Kidney capillary endothelial cell (primary cell): ENCODE measurements at regions not wholly inside any gene's neighbourhood (a gene's known extent, or its start where the extent isn't known, plus 50 kb on each side); places are given as distances from the start of the nearest gene placed in this dataset.
"Not testable (repeated sequence)": the region's sequence is repeated elsewhere in the genome, so short reads cannot be mapped to it uniquely, and the experiment has no call there.

ENCODE experiments used
- DNase-seq: peaks from one replicate; pipeline ENCODE4 v3.0.0-alpha.2; 2018; ENCODE audit warnings: low spot score

DNA sequence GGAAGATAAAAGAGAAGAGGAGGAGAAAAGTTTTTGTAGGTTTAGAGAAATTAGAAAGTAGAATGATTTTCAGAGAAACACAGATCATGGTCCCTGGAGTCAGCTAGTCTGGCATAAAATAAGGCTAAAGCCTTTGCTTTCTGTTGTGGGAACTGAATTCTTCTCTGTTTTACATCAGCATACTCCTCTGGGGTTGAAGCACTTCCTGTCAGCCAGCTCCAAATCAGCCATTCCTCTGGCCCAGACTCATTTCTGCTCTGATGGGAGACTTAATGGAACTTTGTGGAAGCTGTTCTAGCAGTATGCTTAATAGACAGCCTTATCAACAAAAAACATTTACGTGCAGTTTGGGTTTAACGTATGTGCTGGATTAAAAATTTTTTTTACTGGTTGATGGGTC is 143.2 kb downstream of the HMHB1 start:
- DNase-seq, result no peak

DNA sequence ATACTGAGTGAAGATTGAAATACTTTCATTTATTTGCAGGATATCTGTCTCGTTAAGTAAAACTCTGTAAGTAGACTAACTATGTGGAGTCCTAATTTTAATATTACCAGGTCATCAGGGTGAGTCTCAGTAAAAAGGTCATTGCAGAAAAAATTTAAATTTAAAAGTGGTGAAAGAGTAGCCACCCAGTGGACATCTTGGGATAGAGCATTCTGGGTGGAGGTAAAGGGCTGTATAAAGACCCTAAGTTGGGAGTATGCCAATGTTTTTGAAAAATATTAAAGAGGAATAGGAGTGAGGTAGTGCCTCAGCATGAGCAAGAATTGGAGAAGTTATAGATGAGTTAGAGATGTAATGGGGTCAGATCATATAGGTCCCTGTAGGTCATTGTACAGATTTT is 145.5 kb downstream of the HMHB1 start:
- no peak for DNase-seq

DNA sequence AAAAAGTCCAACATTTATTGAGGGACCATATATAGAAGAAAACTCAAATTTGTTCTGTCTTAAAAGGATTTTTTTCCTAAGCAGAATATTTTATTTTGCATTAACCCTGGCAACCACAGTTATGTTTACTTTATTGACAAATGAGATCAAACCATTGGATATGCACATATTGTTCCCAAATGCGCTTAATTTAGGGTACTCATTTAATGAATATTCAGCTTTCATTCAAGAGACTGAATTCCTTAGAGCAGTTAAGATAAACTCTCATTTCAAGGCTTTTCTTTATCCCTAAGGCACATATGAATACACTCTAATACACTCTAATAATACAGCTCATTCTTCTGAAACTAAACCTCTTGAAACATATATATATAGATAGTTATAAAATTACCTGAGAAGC is 150.2 kb downstream of the HMHB1 start:
- no peak for DNase-seq

DNA sequence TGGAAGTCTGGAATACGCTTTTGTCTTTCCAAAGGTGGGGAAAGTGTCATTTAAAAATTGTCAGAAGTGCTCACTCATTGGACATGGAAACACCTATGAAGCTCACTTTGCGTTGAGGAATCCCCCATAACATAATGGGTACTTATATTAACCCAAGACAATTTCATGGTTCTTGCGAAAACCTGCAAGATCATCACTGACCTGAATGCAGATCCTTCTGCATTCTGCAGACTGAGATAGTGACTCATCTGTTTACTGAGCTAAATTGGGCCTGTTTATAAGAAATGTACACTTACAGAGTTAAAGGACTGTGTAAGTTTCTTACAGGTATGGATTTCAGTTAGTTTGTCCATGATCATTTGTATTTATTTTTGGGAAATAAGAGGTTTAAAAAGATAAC is 153.0 kb downstream of the HMHB1 start:
- no peak for DNase-seq

DNA sequence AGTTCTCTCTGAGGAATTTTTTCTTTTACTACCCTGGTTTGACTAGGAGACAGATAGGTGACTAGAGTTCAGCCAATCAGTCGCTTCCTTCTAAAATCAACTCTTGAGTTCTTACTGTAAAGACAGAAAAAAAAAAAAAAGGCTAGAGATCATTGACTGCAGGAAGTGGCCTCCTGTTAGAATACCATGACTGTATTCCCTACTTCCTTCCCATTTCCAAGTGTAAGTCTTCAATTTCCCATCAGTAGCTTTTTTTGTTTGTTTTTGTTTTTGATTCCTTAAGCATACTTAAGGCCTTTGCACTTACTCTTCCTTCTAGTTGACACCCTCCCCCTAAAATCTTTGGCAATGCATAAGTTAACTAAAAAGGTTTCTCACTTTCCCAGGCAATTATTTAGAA is 154.3 kb downstream of the HMHB1 start:
- no peak for DNase-seq

DNA sequence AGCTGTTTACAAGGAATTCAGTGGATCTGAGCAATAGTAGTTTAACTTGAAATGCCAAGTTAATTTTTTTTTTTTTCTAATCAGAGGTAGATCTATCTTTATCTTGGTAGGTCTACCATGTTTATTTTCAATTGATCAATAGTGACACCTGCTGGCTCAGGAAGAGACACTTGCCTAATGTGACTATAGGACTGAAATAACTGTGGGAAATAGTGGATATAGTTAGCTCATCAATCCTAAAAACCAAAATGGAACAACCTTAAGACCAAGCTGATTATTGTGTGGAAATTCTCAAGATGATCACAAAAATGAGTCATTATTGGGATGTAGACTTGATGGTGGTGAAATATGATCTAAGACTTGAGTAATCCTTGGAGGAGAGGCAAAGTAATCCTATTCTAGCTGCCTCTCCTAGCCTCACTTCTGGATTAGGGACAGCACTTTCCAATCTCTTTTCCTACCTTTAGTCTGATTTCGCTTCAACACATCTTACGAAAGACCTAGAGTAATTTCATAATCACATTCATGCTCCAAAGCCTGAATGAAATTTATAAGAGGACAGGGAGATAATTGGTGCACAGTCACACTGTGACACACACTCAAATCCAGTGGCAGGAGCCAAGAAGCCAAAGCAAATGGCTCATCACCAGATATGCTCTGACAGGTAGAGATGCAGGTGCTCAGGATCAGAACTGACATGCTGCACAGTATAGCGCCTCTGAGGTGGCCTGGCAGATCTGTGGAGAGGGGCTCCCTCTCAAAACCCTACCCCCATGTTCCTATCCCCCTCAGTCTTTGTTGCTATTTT is 156.3 kb downstream of the HMHB1 start:
- DNase-seq, result no peak

DNA sequence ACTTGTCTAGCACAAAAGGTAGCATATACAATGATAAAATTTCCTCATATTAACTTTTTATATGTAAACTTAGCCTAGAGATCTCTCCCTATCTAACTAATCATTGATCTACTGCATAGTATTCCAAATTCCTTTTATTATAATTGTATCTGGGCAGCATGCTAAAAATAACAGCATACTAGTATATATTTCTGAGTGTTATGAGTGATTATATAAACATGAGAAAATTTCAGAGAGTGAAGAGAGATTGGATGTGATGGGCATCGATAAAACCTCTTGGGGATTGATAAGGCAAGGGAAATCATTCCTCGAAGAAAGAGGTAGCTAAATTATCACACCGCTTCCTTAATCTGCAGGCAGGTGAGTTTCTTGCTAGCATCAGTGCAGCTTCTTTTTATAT is 158.2 kb downstream of the HMHB1 start:
- DNase-seq, result no peak

DNA sequence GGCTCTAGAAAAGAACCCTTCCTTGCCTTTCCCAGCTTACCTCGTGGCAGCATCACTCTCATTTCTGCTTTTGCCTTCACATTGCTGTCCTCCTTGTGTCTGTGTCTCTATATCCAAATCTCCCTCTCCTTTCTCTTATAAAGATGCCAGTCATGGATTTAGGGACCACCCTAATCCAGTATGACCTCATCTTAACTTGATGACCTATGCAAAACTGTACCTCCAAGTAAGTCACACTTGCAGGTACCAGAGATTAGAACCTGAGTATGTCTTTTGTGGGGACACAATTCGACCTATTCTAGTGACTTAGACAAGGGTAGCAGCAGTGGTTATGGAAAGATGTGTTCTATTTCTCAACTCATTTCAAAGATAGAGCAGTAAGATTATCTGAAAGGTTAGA is 160.1 kb downstream of the HMHB1 start:
- no peak for DNase-seq

DNA sequence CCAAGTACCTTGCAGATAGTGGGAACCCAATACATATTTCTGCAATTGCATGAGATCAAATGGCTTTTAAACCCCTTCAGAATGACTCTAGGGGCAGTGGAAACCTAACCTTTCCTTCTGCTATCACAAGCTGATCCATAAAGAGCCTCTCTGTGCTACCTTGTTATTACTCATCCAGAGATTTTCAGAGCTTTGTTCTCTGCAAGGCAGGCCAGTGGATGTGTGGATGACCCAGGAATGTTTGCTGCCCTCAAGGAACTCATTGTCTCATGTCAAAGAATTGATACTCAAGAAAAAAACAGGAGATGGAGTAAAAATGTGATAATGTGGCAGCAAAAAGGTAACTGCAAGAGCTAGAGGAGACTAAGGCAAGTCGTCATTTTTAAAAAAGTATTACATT is 164.1 kb downstream of the HMHB1 start:
- DNase-seq, result no peak

DNA sequence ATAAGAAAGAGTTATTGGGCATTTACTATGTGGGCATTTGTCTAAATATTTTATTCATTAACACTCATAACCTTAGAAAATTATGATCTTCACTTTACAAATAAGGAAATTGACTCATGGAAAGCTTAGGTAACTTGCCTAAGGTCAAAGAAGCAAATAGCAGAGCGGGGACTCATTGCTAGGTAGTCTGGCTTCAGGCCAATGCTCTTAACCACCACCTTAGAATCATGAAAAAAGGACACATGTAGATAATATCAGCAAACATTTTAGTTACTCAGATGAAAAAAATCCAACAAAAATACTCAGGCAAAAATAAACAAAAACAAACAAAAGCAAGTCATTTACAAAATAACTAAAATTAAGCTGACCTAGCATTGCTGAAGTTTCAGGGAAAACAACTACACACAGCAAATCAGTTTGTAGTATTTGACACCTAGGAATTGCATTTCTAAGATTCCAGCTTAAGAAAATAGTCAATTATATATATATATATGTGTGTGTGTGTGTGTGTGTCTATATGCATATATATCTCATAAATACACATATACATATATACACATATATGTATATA is 166.0 kb downstream of the HMHB1 start:
- DNase-seq, result no peak

DNA sequence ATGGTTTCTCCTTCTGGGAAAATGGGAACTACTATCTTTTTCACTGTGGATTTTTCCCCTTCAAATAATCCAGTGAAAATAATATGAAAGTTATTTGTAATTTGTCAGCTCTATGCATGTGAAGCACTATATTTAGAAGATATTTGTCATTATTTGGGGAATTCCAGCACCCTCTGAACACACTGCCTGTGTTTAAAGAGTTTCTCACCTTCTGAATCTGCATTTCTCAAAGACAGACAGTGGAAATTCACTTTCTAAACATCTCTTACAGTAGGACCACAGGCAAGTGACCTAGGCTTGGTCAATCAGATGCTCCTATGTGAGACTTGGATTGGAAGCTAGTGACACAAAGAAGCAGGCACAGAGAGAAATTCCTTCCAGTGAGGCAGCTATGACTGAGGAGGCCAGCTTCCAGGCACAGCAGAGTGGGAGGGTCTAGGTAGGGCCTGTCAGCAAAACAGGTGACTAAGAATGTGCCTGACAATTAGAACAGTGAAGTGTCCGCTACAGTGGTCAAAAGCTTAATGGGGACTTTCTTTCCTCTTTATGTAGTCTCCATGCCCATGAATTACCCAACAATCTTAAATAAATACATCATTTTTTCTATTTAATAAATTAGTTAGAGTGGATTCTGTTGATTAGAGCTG is 167.2 kb downstream of the HMHB1 start:
- DNase-seq, result no peak

DNA sequence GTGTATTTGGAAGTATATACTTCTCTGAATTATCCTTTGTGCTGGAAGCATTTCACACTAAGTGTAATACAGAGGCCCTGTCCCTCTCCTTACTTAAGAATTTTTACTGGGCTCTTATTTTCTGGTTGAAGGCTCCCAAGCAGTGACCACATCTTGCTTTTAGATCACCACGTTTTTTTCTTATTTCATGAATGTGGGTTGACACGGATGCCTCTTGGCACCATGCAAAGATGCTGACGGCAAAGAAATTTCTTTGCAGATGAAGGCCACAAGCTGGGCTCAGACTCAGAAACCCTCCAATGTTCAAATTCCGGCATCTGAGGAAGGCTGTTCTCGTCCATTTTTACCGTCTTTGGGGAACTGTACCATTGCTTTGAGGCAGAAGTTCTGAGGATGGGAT is 168.5 kb downstream of the HMHB1 start:
- no peak for DNase-seq

DNA sequence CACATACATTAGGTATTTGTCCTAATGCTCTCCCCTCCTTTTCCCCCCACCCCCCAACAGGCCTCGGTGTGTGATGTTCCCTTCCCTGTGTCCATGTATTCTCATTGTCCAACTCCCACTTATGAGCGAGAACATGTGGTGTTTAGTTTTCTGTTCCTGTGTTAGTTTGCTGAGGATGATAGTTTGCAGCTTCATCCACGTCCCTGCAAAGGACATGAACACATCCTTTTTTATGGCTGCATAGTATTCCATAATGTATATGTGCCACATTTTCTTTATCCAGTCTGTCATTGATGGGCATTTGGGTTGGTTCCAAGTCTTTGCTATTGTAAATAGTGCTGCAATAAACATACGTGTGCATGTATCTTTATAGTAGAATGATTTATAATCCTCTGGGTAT is 171.0 kb downstream of the HMHB1 start:
- not testable (repeated sequence) for DNase-seq

DNA sequence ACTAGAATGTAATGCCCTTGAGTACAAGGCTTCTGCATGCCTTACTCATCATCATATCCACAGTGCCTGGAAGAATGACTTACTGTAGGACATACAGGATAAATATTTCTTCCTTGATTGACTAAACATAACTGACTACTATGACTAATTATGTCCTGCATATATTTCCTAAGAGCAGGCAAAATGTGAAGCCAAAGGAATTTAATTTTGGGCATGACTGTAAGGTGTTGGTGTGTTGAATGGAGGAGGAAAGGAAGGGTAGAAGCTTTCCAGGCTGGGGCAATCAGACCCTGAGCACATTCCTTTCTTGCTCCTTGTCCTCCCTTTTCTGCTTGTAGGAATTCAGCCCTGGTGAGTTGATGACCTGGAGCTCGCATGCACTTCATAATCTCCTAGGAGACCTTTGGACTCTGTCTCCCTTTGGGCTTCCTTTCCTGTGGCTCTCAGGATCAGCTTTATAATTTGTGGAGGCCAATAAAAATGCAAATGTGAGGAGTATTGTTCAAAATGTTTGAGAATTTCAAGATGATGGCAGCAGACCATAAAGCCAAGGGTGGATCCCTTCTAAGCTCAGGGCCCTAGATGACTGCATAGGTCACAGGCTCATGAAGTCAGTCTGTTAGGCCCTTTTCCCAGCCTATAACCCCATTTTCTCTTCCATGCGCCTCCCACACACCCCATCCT is 174.0 kb downstream of the HMHB1 start:
- peak; percentile 88 for DNase-seq

DNA sequence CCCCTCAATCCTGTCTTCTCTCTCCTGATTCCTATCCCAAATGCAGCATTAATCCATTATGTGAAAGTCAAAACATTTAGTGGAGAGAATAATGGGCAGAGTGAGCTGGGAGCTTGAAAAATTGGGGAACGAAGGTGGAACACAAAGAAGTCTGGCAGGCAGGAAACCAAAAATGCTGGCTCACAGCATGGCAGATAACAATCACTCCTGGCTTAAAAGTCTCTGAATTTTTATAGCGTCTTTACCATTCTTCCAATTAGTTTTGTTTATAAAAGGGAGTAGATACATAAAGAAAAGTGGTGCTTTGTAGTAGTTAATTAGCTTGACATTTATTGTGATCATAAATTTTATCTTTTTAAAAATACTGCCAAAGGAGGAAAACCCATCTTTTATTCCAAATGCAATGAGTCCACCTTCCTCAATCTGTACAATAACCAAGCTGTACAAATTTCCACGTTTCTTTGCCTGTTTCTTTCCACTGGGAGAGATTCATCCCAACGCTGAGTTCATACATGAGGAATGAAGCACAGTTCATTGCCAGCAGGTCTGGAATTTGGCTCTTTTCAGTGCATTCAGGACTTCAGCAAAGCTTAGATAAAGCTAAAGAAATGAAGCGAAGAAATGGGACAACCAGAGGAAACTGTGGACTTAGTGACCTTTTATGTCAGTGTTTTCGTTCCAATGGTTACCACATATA is 174.7 kb downstream of the HMHB1 start:
- no peak for DNase-seq

DNA sequence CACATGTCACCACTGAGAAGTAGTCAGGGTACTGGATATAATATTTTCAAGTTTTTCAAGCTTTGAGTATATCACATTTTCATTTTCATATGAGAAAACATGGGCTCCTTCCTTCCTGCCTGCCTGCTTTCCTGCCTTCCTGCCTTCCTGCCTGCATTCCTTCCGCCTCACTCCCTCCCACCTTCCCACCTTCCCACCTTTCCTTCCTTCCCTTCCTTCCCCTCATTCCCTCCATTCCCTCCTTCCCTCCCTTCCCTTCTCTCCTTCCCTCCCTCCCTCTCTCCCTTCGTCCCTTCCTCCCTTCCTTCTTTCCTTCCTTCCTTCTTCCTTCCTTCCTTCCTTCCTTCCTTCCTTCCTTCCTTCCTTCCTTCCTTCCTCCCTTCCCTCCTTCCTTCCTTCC is 175.3 kb downstream of the HMHB1 start:
- no peak for DNase-seq

DNA sequence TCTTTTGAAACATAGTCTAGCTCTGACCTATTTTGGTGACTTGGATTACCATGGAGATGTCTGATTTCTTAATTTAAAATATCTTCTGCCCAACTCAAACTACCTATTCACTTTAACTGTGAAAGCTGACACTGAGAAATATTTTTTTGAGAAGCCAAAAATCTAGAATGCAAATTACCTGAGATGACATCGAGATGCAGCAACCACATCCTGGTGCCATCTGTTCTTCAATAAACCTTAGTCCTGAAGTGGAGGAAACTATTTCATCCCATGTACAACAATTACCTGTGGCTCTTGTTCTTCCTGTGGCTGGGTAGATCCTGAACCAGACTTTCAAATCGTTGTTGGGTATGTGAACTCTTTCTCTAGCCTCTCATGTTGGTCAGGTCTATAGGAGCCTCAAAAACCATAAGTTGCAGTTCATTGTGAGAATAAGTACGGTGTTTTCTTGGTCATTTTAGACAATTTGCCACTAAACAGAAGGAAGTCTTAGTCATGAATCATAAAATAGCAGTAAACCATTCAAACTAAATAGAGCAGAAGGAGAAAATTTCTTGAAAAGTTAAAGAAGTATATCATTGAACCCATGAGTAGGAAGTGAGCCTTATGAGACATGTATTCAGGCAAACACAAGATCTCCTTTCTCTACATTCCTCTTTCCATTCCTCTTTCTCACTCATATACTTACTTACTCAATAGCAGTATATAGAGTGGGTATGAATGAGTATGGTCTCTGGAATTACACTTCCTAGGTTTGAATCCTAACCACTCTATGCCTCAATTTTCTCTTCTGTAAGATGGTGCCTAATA is 176.0 kb downstream of the HMHB1 start:
- DNase-seq, result no peak

DNA sequence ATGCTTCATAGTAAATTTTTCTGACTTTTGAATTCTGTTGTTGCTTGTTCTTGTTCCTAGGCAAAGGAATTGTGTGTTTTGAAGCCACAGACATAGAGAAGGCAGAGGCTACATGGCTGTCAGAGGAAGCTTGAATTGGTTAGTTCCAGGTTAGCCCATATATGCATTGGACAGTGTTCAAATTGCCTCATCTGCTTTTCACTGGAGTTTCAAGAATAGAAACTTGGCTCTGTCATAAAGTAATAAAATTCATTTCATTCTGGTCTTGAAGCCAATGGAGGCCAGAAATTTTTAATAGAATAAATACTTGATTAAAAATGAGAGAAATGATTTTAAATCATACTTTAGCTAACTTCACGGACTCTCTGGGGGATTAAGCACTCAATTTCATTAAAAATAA is 178.0 kb downstream of the YIPF5 start:
- no peak for DNase-seq

DNA sequence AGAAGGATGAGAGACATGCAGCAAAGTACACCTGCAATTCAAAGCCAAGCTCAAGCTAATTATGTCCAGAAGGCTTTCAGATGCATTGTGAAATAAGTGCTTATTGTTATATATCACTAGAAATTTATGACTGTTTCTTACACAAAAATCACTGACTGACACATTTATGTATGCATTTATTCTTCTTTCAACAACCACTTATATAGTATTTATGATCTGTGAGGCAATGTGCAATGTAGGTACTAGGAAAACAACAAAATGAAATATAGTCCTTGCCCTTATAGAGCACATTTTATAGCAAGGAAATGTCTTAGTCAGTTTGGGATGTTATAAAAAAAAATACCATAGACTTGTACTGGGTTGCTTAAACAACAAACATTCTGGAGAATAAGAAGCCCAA is 167.6 kb downstream of the YIPF5 start:
- no peak for DNase-seq

DNA sequence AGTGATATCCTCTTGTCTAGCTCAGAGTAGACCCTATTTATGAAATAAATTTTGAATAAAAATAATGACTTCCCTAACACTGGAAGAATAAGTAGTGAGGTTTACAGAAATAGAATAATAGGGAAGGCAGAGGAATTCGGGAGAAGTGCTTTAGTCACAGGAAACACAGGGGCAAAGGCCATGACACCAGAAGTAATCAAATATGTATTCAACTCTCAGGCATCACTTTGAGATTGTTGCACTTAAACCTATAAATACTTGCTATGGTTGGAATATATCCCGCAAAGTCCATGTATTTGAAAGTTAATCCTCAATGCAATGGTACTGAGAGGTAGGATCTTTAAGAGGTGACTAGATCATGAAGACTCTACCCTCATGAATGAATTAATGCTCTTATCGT is 166.8 kb downstream of the YIPF5 start:
- peak; percentile 16 for DNase-seq

DNA sequence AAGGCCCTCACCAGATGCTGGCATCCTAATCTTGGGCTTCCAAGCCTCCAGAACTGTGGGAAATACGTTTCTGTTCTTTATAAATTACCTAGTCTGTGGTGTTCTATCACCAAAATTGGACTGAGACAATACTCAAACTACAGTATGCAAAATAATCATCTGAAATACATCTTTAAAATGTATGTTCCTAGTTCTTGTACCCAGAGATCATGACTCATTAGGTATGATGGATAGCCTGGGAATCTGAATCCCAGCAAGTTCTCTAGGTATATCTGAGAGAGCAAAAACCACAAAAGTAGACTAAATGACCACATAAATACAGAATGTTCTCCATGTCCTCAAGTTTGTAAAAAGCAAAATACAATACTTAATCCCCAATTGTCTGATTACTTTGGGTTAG is 166.3 kb downstream of the YIPF5 start:
- no peak for DNase-seq

DNA sequence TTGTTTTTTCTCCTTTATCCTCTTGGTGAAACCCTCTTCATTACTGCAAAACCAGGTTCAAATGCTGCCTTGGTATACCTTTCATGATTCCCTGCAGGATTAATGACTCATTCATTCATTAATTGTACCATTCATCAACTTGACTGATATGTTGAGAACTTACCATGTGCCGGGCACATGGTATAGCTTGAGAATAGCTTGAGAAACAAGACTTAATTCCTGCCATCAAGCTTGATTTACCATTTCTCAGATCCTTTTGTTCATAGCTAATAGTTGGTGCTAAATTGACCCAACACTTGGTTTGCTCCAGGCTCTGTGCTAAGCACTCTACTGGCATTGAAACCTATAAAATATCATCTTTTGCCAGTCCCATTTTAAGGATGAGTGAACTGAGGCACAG is 165.7 kb downstream of the YIPF5 start:
- DNase-seq, result no peak
